ENCODE measurements at regions not wholly inside any gene's neighbourhood (a gene's known extent, or its start where the extent isn't known, plus 50 kb on each side); places are given as distances from the start of the nearest gene placed in this dataset.

GRCh38 chr1:209015092-209015491, 568.4 kb upstream of the CAMK1G start:
- peaks cover 3% of the 10 kb centered on the region for H3K27me3 Mint-ChIP-seq
- Histone ChIP-seq H3K4me1 (ENCODE audit: insufficient read depth, low read length) (no peaks in the 10 kb centered on the region), H3K36me3 (ENCODE audit: insufficient read depth, low read length) (no peaks in the 10 kb centered on the region), H3K4me3 (ENCODE audit: low read length) (no peak overlapping the region), H3K9me3 (ENCODE audit: control insufficient read depth in 1 of 2, insufficient read depth in 1 of 2, low read length in 2 of 2) (peaks cover 0 to 3% of the 10 kb centered on the region in 2 experiments), H3K27ac (ENCODE audit: low read depth in 1 of 2, low read length in 2 of 2) (no peak overlapping the region), H3K27me3 (ENCODE audit: control insufficient read depth in 1 of 2, insufficient read depth in 2 of 2, low read length in 2 of 2) (no peaks in the 10 kb centered on the region)
- H3K36me3 Mint-ChIP-seq (ENCODE audit: low read depth), result no peaks in the 10 kb centered on the region
- CTCF ChIA-PET, result no interaction called here
- TF ChIP-seq, protein P1, sequence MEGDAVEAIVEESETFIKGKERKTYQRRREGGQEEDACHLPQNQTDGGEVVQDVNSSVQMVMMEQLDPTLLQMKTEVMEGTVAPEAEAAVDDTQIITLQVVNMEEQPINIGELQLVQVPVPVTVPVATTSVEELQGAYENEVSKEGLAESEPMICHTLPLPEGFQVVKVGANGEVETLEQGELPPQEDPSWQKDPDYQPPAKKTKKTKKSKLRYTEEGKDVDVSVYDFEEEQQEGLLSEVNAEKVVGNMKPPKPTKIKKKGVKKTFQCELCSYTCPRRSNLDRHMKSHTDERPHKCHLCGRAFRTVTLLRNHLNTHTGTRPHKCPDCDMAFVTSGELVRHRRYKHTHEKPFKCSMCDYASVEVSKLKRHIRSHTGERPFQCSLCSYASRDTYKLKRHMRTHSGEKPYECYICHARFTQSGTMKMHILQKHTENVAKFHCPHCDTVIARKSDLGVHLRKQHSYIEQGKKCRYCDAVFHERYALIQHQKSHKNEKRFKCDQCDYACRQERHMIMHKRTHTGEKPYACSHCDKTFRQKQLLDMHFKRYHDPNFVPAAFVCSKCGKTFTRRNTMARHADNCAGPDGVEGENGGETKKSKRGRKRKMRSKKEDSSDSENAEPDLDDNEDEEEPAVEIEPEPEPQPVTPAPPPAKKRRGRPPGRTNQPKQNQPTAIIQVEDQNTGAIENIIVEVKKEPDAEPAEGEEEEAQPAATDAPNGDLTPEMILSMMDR (IDR thresholded peaks at IDR 0.05), result no peak
- no peak for DNase-seq
- no peak for ATAC-seq (ENCODE audit: poor library complexity)
- no peak overlapping the region for H3K4me3 Mint-ChIP-seq
- H3K4me1 Mint-ChIP-seq (ENCODE audit: low read depth), result no peaks in the 10 kb centered on the region
- intact Hi-C loops (cut with DNase I, micrococcal nuclease), result no loop called here
- H3K27ac Mint-ChIP-seq, result no peak overlapping the region
- H3K9me3 Mint-ChIP-seq, result no peaks in the 10 kb centered on the region
- POLR2A ChIA-PET, result no interaction called here

GRCh38 chr1:209021622-209022021, 561.9 kb upstream of the CAMK1G start:
- H3K4me3 Mint-ChIP-seq, result no peak overlapping the region
- H3K36me3 Mint-ChIP-seq (ENCODE audit: low read depth), result no peaks in the 10 kb centered on the region
- Histone ChIP-seq H3K27me3 (ENCODE audit: control insufficient read depth in 1 of 2, insufficient read depth in 2 of 2, low read length in 2 of 2) (peaks cover 0 to 3% of the 10 kb centered on the region in 2 experiments), H3K4me1 (ENCODE audit: insufficient read depth, low read length) (no peaks in the 10 kb centered on the region), H3K36me3 (ENCODE audit: insufficient read depth, low read length) (no peaks in the 10 kb centered on the region), H3K9me3 (ENCODE audit: control insufficient read depth in 1 of 2, insufficient read depth in 1 of 2, low read length in 2 of 2) (peaks cover 0 to 3% of the 10 kb centered on the region in 2 experiments), H3K27ac (ENCODE audit: low read depth in 1 of 2, low read length in 2 of 2) (no peak overlapping the region), H3K4me3 (ENCODE audit: low read length) (no peak overlapping the region)
- intact Hi-C loops (cut with DNase I, micrococcal nuclease), result no loop called here
- H3K27ac Mint-ChIP-seq, result no peak overlapping the region
- POLR2A ChIA-PET, result no interaction called here
- no peak for ATAC-seq (ENCODE audit: poor library complexity)
- no peak for DNase-seq
- TF ChIP-seq, protein P1 (IDR thresholded peaks at IDR 0.05), result no peak
- CTCF ChIA-PET, result no interaction called here
- H3K9me3 Mint-ChIP-seq, result peaks cover 1% of the 10 kb centered on the region
- peaks cover 14% of the 10 kb centered on the region for H3K27me3 Mint-ChIP-seq
- H3K4me1 Mint-ChIP-seq (ENCODE audit: low read depth), result no peaks in the 10 kb centered on the region

GRCh38 chr1:209023790-209024189, 559.7 kb upstream of the CAMK1G start:
- peaks cover 4% of the 10 kb centered on the region for H3K9me3 Mint-ChIP-seq
- H3K36me3 Mint-ChIP-seq (ENCODE audit: low read depth), result no peaks in the 10 kb centered on the region
- TF ChIP-seq, protein P1 (IDR thresholded peaks at IDR 0.05), result no peak
- H3K27me3 Mint-ChIP-seq, result peaks cover 21% of the 10 kb centered on the region
- no peak overlapping the region for H3K4me3 Mint-ChIP-seq
- no peak for ATAC-seq (ENCODE audit: poor library complexity)
- no peaks in the 10 kb centered on the region for H3K4me1 Mint-ChIP-seq (ENCODE audit: low read depth)
- Histone ChIP-seq H3K27ac (ENCODE audit: low read depth in 1 of 2, low read length in 2 of 2) (no peak overlapping the region), H3K27me3 (ENCODE audit: control insufficient read depth in 1 of 2, insufficient read depth in 2 of 2, low read length in 2 of 2) (peaks cover 0 to 3% of the 10 kb centered on the region in 2 experiments), H3K9me3 (ENCODE audit: control insufficient read depth in 1 of 2, insufficient read depth in 1 of 2, low read length in 2 of 2) (peaks cover 0 to 3% of the 10 kb centered on the region in 2 experiments), H3K4me1 (ENCODE audit: insufficient read depth, low read length) (no peaks in the 10 kb centered on the region), H3K36me3 (ENCODE audit: insufficient read depth, low read length) (no peaks in the 10 kb centered on the region), H3K4me3 (ENCODE audit: low read length) (no peak overlapping the region)
- ChIA-PET POLR2A (no interaction called here), CTCF (no interaction called here)
- intact Hi-C loops (cut with DNase I, micrococcal nuclease), result no loop called here
- DNase-seq, result no peak
- H3K27ac Mint-ChIP-seq, result no peak overlapping the region
